ENCODE measurements at regions not wholly inside any gene's neighbourhood (a gene's known extent, or its start where the extent isn't known, plus 50 kb on each side); places are given as distances from the start of the nearest gene placed in this dataset.

DNA sequence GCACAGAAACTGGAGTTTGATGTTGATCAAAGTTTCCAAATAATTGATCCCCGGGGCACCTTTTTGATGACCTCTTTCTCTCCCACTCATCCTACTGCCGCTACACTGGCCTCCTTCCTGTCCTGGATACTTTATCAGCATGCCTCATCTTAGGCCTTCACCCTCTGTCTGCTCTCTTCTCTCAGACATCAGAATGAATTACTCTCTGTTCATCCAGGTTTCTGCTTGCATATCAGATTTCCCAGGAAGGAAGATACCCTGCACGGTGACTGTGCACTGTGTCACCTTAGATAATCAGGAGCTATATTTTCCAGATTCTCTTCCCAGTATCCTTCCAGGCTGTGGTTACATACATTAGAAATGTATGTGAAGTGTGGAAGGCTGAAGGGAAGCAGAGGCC lies 397.0 kb downstream of the DIRAS2 start:
- no peak for DNase-seq (ENCODE audit: low spot score)

DNA sequence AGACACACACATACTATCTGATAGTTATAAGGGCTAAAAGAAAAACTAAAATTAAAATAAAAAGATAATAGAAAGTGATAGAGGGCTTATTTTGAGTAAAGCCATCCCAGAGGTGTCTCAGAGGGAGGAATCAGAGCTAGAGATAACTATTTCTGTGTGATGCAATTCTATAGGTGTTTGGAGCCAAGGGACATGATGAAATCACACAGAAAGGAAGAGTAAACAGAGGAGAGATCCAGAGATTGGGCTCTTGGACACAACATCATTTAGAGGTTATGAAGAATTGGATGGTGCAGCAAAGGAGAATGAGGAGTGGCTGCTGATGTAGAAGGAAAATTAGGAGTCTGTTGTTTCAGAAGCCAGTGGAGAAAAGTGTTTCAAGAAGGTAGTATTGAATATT lies 393.5 kb downstream of the DIRAS2 start:
- no peak for DNase-seq (ENCODE audit: low spot score)

DNA sequence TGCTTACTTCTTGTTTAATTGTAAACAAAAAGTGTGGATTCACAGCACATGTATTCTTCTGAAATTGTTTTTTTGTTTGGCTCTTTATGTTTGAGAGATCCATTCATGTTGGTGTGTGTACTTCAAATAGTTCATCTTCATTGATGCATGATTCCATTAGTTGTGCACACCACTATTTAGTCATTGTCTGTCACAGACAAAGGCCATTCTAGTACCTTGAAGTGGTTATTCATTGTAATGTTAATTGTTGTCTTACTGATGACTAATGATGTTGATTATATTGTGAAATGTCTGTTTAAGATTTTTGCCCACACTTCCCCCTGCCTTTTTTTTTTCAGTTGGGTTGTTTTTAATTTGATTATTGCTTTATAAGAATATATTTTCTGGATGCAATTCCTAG lies 391.3 kb downstream of the DIRAS2 start:
- no peak for DNase-seq (ENCODE audit: low spot score)

DNA sequence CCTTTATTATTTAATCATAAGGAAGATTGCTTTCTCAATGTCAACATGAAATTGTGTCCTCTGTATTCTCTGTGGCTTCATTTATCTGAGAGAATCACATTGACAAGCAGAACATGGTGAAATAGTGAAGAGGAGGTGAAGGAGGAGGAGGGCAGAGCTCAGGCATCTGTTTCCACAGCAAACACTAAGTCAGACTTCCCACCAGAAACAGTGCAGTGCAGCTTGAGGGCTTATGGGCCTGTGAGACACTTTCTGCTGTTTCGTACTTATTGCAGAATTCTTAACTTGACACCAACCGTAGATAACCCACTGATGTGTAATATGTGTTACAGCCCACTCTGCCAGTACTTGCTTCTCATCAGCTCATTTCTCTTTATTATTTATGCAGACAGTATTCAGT lies 386.3 kb downstream of the DIRAS2 start:
- DNase-seq (ENCODE audit: low spot score), result no peak

DNA sequence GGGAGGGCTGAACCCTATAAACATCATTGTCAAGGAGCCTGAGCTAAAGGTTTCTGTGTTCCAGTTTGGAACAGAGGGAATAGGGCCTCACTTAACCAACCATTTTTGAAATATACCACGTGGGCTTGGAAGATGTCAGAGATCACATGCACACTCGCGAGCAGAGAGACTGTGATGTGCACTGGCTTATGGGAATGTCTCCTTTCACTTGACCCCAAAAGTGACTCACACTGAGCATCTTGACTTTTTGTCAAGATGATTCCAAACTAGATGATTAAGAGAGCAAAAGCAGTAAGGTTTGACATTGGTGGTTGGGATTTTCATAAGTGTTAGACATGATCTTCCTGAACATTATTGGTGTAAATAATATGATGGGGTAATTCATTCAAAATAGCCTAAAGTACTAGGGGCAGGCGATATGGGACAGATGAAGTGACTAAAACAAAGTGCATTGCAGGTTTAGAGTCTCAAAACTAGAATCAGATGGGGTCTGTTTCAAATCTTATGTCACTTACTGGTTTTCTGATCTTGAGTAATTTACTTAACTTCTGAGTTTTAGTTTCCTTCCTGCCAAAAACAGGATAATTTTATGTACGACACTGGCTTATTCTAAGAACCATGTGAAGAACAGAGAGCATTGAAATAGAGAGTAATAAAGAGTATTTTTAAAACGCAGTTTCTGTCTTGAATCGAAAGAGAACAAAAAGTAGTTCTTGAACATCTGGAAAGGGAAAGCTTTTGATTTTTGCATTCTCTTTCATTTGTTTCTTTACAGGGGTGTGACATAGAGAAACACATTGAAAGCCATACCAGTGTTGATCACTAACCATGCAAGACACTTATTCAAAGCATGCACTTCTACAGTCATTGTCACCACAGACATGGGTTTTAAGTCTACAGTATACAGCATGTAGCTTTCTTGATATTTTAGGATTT lies 383.0 kb downstream of the DIRAS2 start:
- no peak for DNase-seq (ENCODE audit: low spot score)

DNA sequence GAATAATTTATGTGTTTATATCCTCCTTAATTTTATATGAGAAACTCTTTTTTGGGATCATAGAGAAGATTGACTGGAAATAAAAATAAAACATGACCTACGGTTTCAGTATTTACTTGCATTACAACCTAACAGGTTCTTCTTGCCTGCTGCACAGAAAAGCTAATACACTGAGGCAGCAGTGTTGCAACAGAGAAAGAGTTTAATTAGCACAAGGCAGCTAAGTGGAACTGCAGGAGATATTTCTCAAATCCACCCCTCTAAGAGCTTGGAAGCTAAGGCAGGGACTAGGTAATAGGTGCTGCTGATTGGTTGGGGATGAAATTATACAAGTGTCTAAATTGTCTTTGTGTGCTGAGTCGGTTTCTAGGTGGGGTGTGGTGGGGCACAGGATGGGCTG lies 380.9 kb downstream of the DIRAS2 start:
- no peak for DNase-seq (ENCODE audit: low spot score)

DNA sequence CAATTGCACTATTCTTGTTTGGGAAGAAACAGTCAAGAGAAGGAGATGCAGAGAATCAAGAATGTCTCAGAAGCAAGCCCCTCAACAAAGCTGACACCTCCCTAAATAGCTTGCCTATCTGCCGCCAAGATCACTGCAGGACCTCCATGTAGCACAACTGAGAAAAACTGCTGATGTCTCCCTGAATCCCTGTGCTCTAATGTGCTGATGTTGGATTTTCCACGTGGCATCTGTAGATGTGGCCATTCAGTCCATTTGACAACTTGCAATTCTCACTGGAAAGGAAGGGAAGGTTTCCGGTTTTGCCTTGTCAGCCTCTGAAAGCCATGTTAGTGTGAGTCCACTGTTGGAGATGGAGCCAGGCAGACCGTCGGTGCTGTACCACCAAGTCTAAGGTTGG lies 374.0 kb downstream of the DIRAS2 start:
- no peak for DNase-seq (ENCODE audit: low spot score)

DNA sequence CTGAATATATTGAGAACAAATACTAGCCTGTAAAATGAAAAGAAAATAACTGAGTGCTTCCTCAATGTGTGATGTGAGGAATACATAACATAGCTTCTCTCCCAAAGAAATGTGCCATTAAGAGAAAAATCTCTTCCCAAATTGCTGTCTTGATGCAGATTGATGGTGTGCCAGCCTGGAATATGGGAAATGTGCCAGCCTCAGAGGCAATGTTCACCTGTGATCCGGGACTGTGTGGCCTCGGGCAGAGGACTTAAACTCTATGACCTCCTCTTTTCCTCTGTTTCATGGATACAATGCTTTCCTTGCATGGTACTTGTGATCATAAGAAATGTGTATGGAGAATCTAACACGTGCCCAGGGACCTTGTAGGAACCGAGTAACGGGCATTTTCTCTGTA lies 370.9 kb downstream of the DIRAS2 start:
- no peak for DNase-seq (ENCODE audit: low spot score)

DNA sequence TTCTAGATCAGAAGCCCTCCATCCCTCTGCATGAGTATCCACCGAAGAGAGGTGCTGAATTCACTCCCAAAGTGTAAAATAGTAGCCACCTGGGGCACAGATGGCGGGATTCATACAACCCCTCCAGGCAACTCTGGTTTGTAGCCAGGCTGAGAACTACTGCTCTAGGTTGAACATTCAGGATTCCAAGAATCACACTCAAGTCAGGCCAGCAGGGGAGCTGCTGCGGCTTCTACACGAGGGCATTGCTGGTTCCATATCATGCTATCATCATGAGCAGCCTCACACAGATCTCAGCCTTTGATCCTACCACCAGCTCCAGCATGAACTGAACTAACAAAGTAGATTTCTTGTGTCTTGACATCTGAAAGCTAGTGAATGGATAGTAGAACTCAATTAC lies 367.9 kb downstream of the DIRAS2 start:
- DNase-seq (ENCODE audit: low spot score), result no peak

DNA sequence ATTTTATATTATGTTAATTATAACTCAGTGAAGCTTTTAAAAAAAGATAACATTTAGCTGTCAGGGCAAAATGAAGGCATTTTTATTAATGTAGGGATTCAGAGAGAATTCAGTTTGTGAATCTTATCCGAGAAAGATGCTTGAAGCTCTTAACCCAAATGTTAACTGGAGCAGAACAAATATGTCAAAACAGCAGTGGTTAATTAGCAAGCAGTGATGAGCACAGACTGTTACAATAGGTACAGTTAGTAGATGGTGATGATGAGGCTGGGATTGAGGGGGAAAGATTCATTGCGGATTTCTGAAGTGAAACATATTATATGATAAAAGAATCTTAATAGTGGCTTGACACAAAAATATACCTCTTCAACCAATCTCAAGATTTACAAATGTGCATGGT lies 356.7 kb downstream of the DIRAS2 start:
- no peak for DNase-seq (ENCODE audit: low spot score)

DNA sequence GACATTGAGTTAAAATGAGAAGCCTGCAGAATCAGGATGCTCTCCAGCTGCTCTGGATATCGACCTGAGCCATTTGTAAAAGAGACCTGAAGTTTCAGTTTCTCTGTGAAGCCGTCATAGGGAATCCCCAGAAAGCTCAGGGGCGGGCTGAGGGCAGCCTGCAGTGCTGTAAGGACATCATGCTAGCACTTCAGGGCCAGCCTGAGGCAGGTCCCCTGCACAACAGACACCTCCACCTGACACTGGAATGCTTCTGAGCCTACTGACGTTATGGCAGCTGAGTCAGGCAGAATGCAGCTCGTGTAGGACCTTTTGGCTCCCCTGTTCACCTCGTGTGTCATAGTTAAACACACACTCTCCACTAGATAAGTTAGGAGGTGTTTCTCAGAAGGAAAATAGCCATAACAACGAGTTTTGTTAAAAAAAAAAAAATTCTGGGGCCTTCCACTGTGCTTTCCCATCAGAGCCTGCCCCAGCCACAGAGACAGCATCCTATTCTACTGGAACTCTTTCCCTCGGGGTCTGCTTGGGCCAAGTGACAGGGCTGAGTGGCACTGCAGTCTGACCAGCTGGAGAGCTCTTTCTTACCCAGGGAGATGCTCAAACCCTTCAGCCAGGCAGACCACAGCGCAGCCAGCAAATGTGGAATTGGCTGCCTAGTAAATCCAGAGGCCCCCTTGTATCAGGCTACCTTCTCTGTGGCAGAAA lies 354.9 kb downstream of the DIRAS2 start:
- DNase-seq (ENCODE audit: low spot score), result no peak

DNA sequence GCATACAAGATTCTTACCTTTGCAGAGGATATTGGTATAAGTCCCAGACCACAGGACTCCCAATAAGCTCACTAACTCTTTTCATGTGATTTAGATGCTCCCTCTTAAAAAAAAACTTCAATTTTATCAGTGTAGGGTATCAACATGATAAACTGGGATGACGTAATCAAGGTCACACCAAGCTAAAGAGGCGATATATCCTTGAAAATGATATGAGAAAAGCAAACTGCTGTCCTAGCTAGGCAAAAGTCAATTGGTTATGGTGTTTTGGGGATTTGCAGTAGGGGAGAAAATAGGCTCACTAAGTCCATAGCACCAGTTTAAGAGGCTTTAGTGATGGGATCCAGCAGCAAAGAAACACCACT lies 354.4 kb downstream of the DIRAS2 start:
- no peak for DNase-seq (ENCODE audit: low spot score)

DNA sequence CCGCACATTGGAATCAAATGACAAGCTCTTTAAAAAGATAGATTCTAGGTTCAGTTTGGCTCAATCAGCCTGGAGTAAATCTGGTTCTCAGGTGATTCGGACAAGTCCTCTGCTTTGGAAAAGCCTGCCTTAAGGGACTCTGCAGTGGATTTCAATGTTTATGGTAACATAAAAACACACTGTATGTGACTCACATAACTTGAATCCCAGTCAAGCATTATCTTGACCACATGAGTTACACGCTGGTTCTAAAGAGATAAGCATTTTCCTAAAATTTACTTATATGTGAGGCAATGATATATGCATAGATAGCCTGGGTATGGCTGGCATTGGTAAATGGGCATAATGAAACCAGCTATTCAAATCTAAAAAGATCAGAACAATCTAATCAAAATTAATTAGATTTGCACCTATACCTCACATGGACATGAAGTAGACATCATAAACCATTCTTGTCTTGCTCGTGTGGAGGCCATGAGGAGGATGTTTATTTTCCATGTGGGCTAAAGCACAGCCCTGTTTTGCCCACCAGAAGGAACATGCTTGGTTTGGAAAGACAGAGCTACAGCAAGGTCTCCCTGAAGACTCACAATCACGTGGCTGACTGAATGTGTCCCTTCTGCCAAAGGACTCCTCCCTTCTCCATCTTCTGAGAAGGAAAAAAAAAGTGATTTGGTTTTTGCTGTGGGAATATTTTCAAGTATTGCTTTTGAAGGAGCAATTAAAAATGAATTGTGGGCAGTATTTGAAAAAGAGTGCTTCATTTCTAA lies 351.7 kb downstream of the DIRAS2 start:
- DNase-seq (ENCODE audit: low spot score), result no peak

DNA sequence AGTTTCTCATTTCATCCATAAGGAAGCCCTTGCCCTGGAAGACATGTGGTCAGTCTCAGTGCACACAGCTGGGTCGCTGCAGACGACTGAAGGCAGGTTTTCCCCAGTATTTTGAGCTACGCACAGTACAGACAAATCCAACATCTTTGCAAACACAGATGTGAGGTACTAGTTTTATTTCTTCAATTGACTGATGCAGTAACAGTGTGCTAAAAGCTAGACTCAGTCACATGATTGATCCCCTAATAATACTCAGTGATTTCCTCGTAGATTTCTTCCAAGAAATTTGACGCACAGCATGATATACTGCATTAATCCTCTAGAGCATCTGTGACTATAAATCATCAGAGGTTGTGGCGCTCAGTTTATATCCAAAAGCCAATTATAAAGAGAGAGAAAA lies 346.1 kb downstream of the DIRAS2 start:
- DNase-seq (ENCODE audit: low spot score), result no peak

DNA sequence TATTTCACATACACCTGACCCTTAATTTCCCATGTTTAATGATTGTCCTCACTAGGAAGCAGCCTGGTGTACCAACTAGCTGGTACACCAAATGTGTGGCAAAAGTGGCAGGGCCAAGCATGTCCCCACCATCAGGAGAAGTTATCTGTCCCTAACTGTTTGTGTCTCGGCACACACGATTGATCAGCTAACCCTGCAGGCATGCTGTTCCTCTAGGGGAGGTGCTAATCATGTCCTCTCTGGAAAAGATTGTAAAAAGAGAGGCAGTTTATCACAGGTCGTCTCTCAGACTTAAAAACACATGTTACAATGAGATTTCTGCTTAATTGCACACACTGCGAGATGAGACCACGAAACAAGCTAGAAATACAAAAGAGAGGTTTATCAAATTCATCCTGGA lies 342.7 kb downstream of the DIRAS2 start:
- DNase-seq (ENCODE audit: low spot score), result no peak

DNA sequence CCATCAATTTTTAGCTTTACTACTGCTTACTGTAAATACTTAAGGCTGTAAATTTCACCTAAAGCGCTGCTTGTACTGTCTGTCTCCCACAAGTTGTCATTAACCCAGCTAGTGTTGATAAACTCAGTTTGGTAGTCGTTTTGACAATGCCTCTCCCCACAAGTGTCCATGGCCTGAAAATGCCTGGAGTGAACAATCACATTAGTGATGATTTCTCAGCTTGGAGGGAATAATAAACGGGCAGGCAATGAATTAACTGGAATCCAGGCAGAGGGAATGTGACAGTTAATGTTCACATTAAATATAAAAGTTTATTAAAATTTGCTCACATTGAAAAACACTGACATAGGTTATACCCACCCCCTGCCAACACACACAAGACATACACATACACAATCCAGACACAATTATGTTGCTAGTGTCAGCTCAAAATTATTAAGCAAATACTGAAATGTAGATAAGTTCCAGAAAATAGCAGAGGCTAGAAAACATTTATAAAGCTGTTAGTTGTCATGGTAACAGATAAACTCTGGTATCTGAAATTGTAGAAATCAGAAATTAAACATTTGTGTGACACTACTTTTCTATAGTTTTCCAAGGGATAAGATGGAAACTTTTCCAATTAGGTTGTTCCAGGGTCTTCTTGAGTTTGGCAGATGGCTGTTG lies 341.9 kb downstream of the DIRAS2 start:
- DNase-seq (ENCODE audit: low spot score), result no peak

DNA sequence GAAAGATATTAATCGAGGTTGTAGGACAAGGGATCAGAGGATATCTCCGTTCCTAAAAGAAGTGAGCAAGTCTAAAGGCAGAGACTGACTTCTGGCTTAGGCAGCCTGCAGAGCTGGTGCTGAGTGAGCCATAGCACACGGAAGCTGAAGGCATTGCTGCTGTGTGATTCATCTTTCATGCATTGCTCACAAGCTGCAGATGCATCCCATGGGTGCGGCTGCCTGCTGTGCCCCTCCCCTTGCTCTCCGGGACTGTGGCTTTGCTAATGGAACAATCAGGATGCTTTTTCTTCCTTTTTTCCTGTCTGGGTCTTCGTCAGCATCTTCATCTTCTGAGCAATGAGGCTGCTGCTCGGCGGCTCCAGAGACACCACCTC lies 341.4 kb downstream of the DIRAS2 start:
- DNase-seq (ENCODE audit: low spot score), result peak; percentile 87

DNA sequence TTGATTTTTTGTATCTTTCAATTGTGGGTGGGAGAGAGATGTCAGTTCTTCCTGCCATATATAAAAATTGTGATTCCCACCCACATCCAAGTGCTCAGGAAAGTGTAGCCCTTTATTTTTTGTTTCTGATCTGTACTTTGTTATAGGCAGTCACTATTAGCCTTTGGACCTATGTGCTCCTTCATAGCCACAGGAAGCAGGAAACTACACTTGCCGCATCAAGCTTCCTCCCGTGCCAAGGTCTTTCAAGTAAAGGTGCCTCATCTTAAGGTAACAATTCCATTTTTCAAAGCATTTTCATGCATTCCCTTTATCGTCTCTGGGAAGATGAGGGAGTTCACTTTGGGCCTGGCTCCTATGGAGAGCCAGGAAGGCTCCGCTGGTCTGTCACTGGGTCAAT lies 339.0 kb downstream of the DIRAS2 start:
- DNase-seq (ENCODE audit: low spot score), result no peak

DNA sequence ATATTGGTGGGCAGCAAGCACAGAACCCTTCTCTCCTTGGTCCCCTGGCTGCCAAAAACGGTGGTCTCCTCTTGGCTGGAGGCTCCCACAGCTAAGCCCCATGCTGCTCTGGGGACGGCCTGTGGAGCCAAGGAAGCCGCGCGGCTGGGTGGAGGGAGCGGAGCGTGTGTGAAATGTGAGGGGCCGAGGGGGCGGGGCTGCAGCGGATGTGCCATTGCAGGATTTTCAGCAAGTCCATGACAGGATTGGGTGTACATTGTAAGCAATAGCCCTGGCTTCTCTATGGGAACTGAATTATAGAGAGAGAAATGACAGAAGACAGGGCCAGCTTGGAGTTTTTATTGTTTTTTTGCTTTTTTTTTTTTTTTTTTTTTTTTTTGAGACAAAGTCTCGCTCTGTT lies 336.5 kb downstream of the DIRAS2 start:
- no peak for DNase-seq (ENCODE audit: low spot score)

DNA sequence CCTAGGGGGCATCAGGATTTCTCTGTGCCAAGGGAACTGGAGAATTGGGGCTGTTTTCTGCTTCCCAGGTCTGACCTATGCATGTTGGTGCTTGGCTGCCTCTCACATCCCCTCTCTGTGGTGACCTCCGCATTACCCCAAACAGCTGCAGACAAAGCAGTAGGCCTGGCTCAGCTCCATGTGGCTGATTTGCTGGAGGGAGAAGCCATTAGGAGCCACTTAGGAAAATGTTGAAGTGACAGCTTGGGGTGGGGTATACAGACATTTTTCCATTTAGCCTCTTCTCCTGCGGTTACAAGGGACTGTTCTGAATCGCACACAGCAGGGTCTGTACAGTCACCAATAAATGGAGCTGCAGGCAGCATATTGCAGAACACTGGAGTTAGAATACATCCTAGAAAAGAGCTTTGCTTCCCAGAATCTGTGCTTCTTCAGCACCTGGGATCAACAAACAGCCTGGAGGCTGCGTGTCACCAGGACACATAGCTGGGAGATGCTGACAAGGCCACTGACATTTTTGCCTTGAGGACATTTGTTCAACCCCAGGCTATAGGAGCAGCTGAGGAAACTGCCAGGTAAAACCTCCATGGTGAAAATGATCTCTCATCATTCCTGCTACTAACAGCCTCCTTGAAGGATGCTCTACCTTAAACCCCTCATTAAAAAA lies 335.3 kb downstream of the DIRAS2 start:
- DNase-seq (ENCODE audit: low spot score), result no peak

DNA sequence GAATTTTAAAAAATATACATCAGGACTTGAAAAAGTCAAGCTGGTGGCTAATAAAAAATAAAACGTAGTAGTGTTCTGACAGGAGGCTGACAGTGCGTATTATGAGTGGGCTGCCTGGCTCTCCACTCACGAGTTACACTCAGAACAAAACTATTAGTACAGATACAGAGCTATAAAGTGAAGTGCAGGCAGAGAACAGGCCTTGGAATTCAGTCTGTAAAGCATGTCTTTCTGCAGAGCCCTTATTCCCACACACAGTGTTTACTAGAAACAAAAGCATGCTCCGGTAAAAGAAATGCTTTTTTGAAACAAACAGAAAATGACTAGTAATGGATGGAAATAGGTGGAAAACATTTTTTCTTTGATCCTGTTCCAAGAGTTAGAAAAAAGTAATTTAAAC lies 334.7 kb downstream of the DIRAS2 start:
- no peak for DNase-seq (ENCODE audit: low spot score)

DNA sequence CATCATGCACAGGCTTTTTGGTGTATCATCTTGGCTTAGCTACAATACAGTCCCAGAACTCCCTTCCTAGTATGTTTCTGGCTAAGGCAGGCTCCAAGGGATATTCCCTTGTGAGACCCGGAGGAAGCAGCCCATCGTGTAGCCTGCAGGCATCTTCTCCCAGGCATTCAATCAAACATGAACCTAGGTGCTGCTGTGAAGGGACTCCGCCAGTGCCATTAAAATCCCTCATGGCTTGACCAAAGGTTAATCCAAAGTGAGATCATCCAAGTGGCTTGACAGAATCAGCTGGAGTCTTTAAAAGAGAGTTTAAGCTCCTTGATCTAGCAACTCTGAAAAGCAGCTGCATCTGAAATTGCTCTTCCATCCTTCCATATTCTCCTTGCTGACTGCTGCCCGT lies 333.9 kb downstream of the DIRAS2 start:
- DNase-seq (ENCODE audit: low spot score), result no peak
